ENCODE measurements at regions not wholly inside any gene's neighbourhood (a gene's known extent, or its start where the extent isn't known, plus 50 kb on each side); places are given as distances from the start of the nearest gene placed in this dataset.

DNA sequence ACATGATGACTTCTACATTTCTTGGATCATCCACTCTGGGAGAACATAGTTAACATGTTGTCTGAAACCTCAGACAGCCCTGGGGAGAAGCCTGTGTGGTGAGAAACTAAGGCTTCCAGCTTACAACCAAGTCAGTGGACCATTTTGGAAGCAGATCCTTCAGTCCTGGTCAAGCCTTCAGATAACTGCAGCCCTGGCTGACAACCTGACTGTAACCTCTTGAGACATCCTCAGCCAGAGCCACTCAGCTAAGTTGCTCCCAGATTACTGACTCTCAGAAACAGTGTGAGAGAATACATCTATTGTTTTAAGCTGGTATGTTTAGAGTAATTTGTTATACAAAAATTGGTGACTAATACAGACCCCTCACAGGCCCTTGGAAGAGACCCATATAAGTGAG, 50.9 kb upstream of the KPNA4 start:
- Histone ChIP-seq H4K5ac (ENCODE audit: insufficient read length, low read depth, low read length) (no peak overlapping the region), H3K79me1 (ENCODE audit: low read depth, low read length) (no peaks in the 10 kb centered on the region), H3K4me3 (ENCODE audit: extremely low read depth in 1 of 4, insufficient read depth in 2 of 4, low read depth in 3 of 4, low read length in 4 of 4) (no peak overlapping the region), H3K9ac (replicated peaks in 1 of 4; ENCODE audit: extremely low read depth in 1 of 4, low read depth in 3 of 4, low read length in 3 of 4) (no peak overlapping the region), H3K27ac (ENCODE audit: low read depth, low read length) (no peak overlapping the region), H3K79me2 (ENCODE audit: control insufficient read depth in 1 of 2, insufficient read depth in 2 of 2, low read length in 2 of 2) (no peaks in the 10 kb centered on the region), H3K4me1 (replicated peaks in 1 of 4; ENCODE audit: control insufficient read depth in 3 of 4, insufficient read depth in 4 of 4, low read length in 3 of 4) (no peaks in the 10 kb centered on the region), H3K36me3 (ENCODE audit: control insufficient read depth in 2 of 4, insufficient read depth in 4 of 4, low read length in 3 of 4) (no peaks in the 10 kb centered on the region), H3K27me3 (replicated peaks in 1 of 4; ENCODE audit: control insufficient read depth in 3 of 4, extremely low read depth in 1 of 4, insufficient read depth in 3 of 4, low read length in 3 of 4) (no peaks in the 10 kb centered on the region), H2BK5ac (ENCODE audit: low read depth, low read length) (no peak overlapping the region), H3K18ac (ENCODE audit: extremely low read depth, low read length) (no peak overlapping the region), H3K9me3 (ENCODE audit: insufficient read depth in 2 of 2, low read depth in 1 of 2, low read length in 1 of 2) (no peaks in the 10 kb centered on the region), H2AK5ac (ENCODE audit: low read depth, low read length) (no peak overlapping the region), H2BK20ac (ENCODE audit: low read length) (no peak overlapping the region), H2BK120ac (replicated peaks; ENCODE audit: low read depth, low read length) (no peak overlapping the region), H3K4me2 (ENCODE audit: insufficient read depth in 1 of 2, low read depth in 2 of 2, low read length in 2 of 2) (no peak overlapping the region), H2BK12ac (ENCODE audit: low read depth, low read length) (no peak overlapping the region), H3K4ac (replicated peaks; ENCODE audit: insufficient read length, low read depth, low read length) (no peak overlapping the region), H3K23ac (ENCODE audit: insufficient read length) (no peak overlapping the region), H3K14ac (ENCODE audit: insufficient read length) (no peak overlapping the region), H3K56ac (replicated peaks; ENCODE audit: insufficient read length, low read depth, low read length) (no peak overlapping the region), H4K20me1 (replicated peaks in 1 of 2; ENCODE audit: control insufficient read depth in 1 of 2, insufficient read depth in 2 of 2, low read length in 2 of 2) (no peaks in the 10 kb centered on the region), H2AFZ (ENCODE audit: low read length) (no peak overlapping the region), H4K91ac (replicated peaks; ENCODE audit: insufficient read length, low read length) (no peak overlapping the region), H3K23me2 (ENCODE audit: low read depth, low read length) (no peaks in the 10 kb centered on the region), H2BK15ac (ENCODE audit: low read length) (no peak overlapping the region), H4K8ac (ENCODE audit: extremely low read depth, insufficient read depth, low read length) (no peak overlapping the region)
- DNase-seq (ENCODE audit: low read depth in 1 of 2, low spot score in 2 of 2) (no peak), FAIRE-seq (no peak)
- CTCF ChIA-PET (ENCODE audit: partially characterized antibody) = interaction anchor here (0.9 to 1.3 kb wide), 2 partner anchors 18 to 104 kb away, joined by 3 to 4 read pairs; no protein-coding TSS in a partner anchor
- POLR2A ChIA-PET (ENCODE audit: partially characterized antibody) = no interaction called here
- TF ChIP-seq KDM4A (IDR thresholded peaks at IDR 0.05; ENCODE audit: low read depth, low read length, severe bottlenecking) (no peak), ZNF274 (IDR thresholded peaks at IDR 0.05; ENCODE audit: borderline replicate concordance, extremely low read depth, low read length) (no peak), CBX5 (IDR thresholded peaks at IDR 0.05; ENCODE audit: low read depth, low read length) (no peak), RNF2 (IDR thresholded peaks at IDR 0.05; ENCODE audit: borderline replicate concordance, low read depth, low read length, missing control alignments, poor library complexity, severe bottlenecking) (no peak), MAFK (IDR thresholded peaks at IDR 0.05; ENCODE audit: low read depth, low read length) (no peak), SAP30 (IDR thresholded peaks at IDR 0.05; ENCODE audit: insufficient read depth, insufficient replicate concordance, low read length) (no peak), USF2 (IDR thresholded peaks at IDR 0.05; ENCODE audit: low read length) (no peak), SP2 (IDR thresholded peaks at IDR 0.05; ENCODE audit: low read length) (no peak), CBX8 (IDR thresholded peaks at IDR 0.05; ENCODE audit: borderline replicate concordance, low read depth, low read length) (no peak), SP1 (IDR thresholded peaks at IDR 0.05; ENCODE audit: low read depth, low read length) (no peak), TCF12 (IDR thresholded peaks at IDR 0.05; ENCODE audit: low read depth, low read length) (no peak), ASH2L (IDR thresholded peaks at IDR 0.05; ENCODE audit: low read length) (no peak), ATF2 (IDR thresholded peaks at IDR 0.05; ENCODE audit: low read length) (no peak)
